IMR-90 (cell line): ENCODE measurements at regions not wholly inside any gene's neighbourhood (a gene's known extent, or its start where the extent isn't known, plus 50 kb on each side); places are given as distances from the start of the nearest gene placed in this dataset.

ENCODE experiments used
- ATAC-seq: fragments of 200-7000 bp; cut with Tn5 transposase; 2 replicates; pipeline ENCODE4 v1.9.1; 2020; ENCODE audit warnings: low read depth, mild to moderate bottlenecking, moderate library complexity
- BruUV-seq: library from RNA; stranded (reverse); fragments of 400-500 nt; replicated peaks from 2 replicates; lab custom pipeline; 2021; lab: Mats Ljungman, UMichigan
- CTCF ChIA-PET: fragments of 300-600 bp; formaldehyde crosslinking; extraction: SDS; loops from one replicate; lab custom pipeline; 2021; ENCODE audit warnings: antibody characterized with exemption; lab: Yijun Ruan, JAX
- POLR2A ChIA-PET: fragments of 300-600 bp; sonication (Branson Sonifier 250); formaldehyde crosslinking; loops from one replicate; lab custom pipeline; 2022; ENCODE audit warnings: antibody characterized with exemption; ENCODE audit not compliant: unreplicated experiment; lab: Charles Lee
- DNase-seq: peaks from one replicate; pipeline ENCODE4 v3.0.0; 2013
- H2AFZ ChIP-seq: replicated peaks from 2 replicates; pipeline ENCODE3; 2013; ENCODE audit warnings: low read length, mild to moderate bottlenecking; ENCODE audit not compliant: poor library complexity
- H2AK5ac ChIP-seq: 2 replicates; pipeline ENCODE4 v1.6.1; 2013; ENCODE audit warnings: low read depth, low read length, inconsistent platforms
- H2AK9ac ChIP-seq: replicated peaks from 2 replicates; pipeline ENCODE3; 2013; ENCODE audit warnings: mild to moderate bottlenecking, low read depth, low read length, moderate library complexity; ENCODE audit not compliant: poor library complexity
- H2BK120ac ChIP-seq: 2 replicates; pipeline ENCODE4 v1.6.1; 2013; ENCODE audit warnings: low read depth, low read length, inconsistent platforms
- H2BK15ac ChIP-seq: 3 replicates; pipeline ENCODE4 v1.6.1; 2013; ENCODE audit warnings: low read depth, low read length, inconsistent platforms
- H2BK20ac ChIP-seq: 2 replicates; pipeline ENCODE4 v1.6.1; 2013; ENCODE audit warnings: low read depth, mild to moderate bottlenecking, inconsistent platforms, low read length, moderate library complexity
- H2BK5ac ChIP-seq: 2 replicates; pipeline ENCODE4 v1.6.1; 2013; ENCODE audit warnings: mild to moderate bottlenecking, low read depth, low read length, inconsistent platforms; ENCODE audit not compliant: poor library complexity, severe bottlenecking
- H3K14ac ChIP-seq: replicated peaks from 2 replicates; pipeline ENCODE4 v1.6.1; 2013; ENCODE audit warnings: low read depth, low read length, inconsistent platforms
- H3K18ac ChIP-seq: 2 replicates; pipeline ENCODE4 v1.6.1; 2013; ENCODE audit warnings: low read depth, low read length, control low read depth
- H3K23ac ChIP-seq: 2 replicates; pipeline ENCODE4 v1.6.1; 2013; ENCODE audit warnings: low read depth, low read length, inconsistent platforms
- H3K27ac ChIP-seq: 2 replicates; pipeline ENCODE4 v1.5.1; 2013; ENCODE audit warnings: mild to moderate bottlenecking, control low read depth, low read length; ENCODE audit not compliant: insufficient read depth
- H3K27me3 ChIP-seq: 2 replicates; pipeline ENCODE4 v1.6.1; 2013; ENCODE audit warnings: low read length; ENCODE audit not compliant: control insufficient read depth, insufficient read depth
- H3K36me3 ChIP-seq: 2 replicates; pipeline ENCODE4 v1.6.1; 2013; ENCODE audit warnings: low read length, mixed read lengths; ENCODE audit not compliant: control insufficient read depth, insufficient read depth
- H3K4ac ChIP-seq: 2 replicates; pipeline ENCODE4 v1.6.1; 2013; ENCODE audit warnings: low read depth, low read length, inconsistent platforms
- H3K4me1 ChIP-seq: 2 replicates; pipeline ENCODE4 v1.6.1; 2013; ENCODE audit warnings: low read length, mixed read lengths; ENCODE audit not compliant: control insufficient read depth, insufficient read depth
- H3K4me2 ChIP-seq: 2 replicates; pipeline ENCODE4 v1.6.1; 2013; ENCODE audit warnings: low read depth, mild to moderate bottlenecking, control low read depth, low read length, moderate library complexity
- H3K4me3 ChIP-seq: 2 replicates; pipeline ENCODE4 v1.5.1; 2013; ENCODE audit warnings: low read depth, mild to moderate bottlenecking, control low read depth, low read length, moderate library complexity; ENCODE audit not compliant: insufficient read depth
- H3K56ac ChIP-seq: 2 replicates; pipeline ENCODE4 v1.6.1; 2013; ENCODE audit warnings: low read length, inconsistent platforms; ENCODE audit not compliant: insufficient read depth; ENCODE audit errors: extremely low read depth
- H3K79me1 ChIP-seq, 2 experiments: 2 replicates each; pipeline ENCODE4 v1.6.1; 2013; ENCODE audit warnings: low read length in 2 of 2, inconsistent platforms in 1 of 2, low read depth in 1 of 2
- H3K9ac ChIP-seq: 2 replicates; pipeline ENCODE4 v1.6.1; 2013; ENCODE audit warnings: low read depth, low read length, control low read depth
- H3K9me1 ChIP-seq: 2 replicates; pipeline ENCODE4 v1.6.1; 2013; ENCODE audit warnings: low read length, inconsistent platforms; ENCODE audit not compliant: insufficient read depth
- H3K9me3 ChIP-seq: 2 replicates; pipeline ENCODE4 v1.6.1; 2013; ENCODE audit warnings: low read length; ENCODE audit not compliant: control insufficient read depth, insufficient read depth
- H4K20me1 ChIP-seq: 2 replicates; pipeline ENCODE4 v1.6.1; 2013; ENCODE audit warnings: low read length, inconsistent platforms; ENCODE audit not compliant: insufficient read depth
- H4K5ac ChIP-seq: 2 replicates; pipeline ENCODE4 v1.6.1; 2013; ENCODE audit warnings: mild to moderate bottlenecking, low read depth, low read length, control low read depth
- H4K8ac ChIP-seq, 2 experiments: 2 replicates each; pipeline ENCODE4 v1.6.1; 2013; ENCODE audit warnings: low read depth in 2 of 2, low read length in 2 of 2, control low read depth in 1 of 2, inconsistent platforms in 1 of 2
- H4K91ac ChIP-seq: 2 replicates; pipeline ENCODE4 v1.6.1; 2013; ENCODE audit warnings: low read depth, low read length, inconsistent platforms; ENCODE audit not compliant: insufficient read depth
- BHLHE40 ChIP-seq: fragments of 150-350 bp; IDR thresholded peaks from 2 replicates; pipeline ENCODE4 v1.6.1; 2016; ENCODE audit warnings: mild to moderate bottlenecking, low read depth, low read length
- CEBPB ChIP-seq: IDR thresholded peaks from 2 replicates; pipeline ENCODE4 v1.6.1; 2012; ENCODE audit warnings: low read depth, low read length, improper control_type of control experiment
- CHD1 ChIP-seq: IDR thresholded peaks from 2 replicates; pipeline ENCODE4 v1.6.1; 2012; ENCODE audit warnings: low read depth, low read length, improper control_type of control experiment
- FOS ChIP-seq: fragments of 150-350 bp; IDR thresholded peaks from 2 replicates; pipeline ENCODE4 v1.6.1; 2016; ENCODE audit warnings: low read depth, low read length
- MAFK ChIP-seq: IDR thresholded peaks from 2 replicates; pipeline ENCODE4 v1.6.1; 2012; ENCODE audit warnings: low read depth, low read length, improper control_type of control experiment
- MAZ ChIP-seq: IDR thresholded peaks from 2 replicates; pipeline ENCODE4 v1.6.1; 2012; ENCODE audit warnings: low read depth, mild to moderate bottlenecking, low read length, improper control_type of control experiment, moderate library complexity, borderline replicate concordance
- MXI1 ChIP-seq: IDR thresholded peaks from 2 replicates; pipeline ENCODE4 v1.6.1; 2012; ENCODE audit warnings: low read depth, mild to moderate bottlenecking, low read length, moderate library complexity, borderline replicate concordance
- NFE2L2 ChIP-seq: fragments of 150-350 bp; IDR thresholded peaks from 2 replicates; pipeline ENCODE4 v1.6.1; 2016; ENCODE audit warnings: low read depth, mild to moderate bottlenecking, low read length
- POLR2A ChIP-seq: IDR thresholded peaks from 2 replicates; pipeline ENCODE4 v1.6.1; 2012; ENCODE audit warnings: mild to moderate bottlenecking, low read depth, low read length
- RAD21 ChIP-seq: IDR thresholded peaks from 2 replicates; pipeline ENCODE4 v1.6.1; 2012; ENCODE audit warnings: low read length, improper control_type of control experiment
- RCOR1 ChIP-seq: IDR thresholded peaks from 2 replicates; pipeline ENCODE4 v1.6.1; 2012; ENCODE audit warnings: mild to moderate bottlenecking, low read length, improper control_type of control experiment; ENCODE audit not compliant: insufficient replicate concordance
- RFX5 ChIP-seq: IDR thresholded peaks from 2 replicates; pipeline ENCODE4 v1.8.0; 2012; ENCODE audit warnings: low read depth, mild to moderate bottlenecking, low read length, moderate library complexity
- SMC3 ChIP-seq: fragments of 150-350 bp; IDR thresholded peaks from 2 replicates; pipeline ENCODE4 v1.6.1; 2016; ENCODE audit warnings: low read depth, mild to moderate bottlenecking, antibody characterized with exemption, low read length, moderate library complexity
- WGBS, 2 experiments: methylation state at CpG; one replicate each; pipeline versions ENCODE4 v1.1.5 to v1.1.7; 2013; ENCODE audit warnings: missing lambda C conversion rate in 2 of 2; ENCODE audit not compliant: insufficient read length in 1 of 2; ENCODE audit errors: extremely low coverage in 2 of 2; 5-methylcytosine and 5-hydroxymethylcytosine counted together
- dilution Hi-C: fragments of 300-500 bp; cut with HindIII; formaldehyde crosslinking; loops from one replicate; pipeline ENCODE4 v1.14.3; 2018; ENCODE audit warnings: low sequenced_read_pairs; ENCODE audit not compliant: unreplicated experiment
- in situ Hi-C: fragments of 300-500 bp; cut with MboI; formaldehyde crosslinking; loops from 3 replicates; pipeline ENCODE4 v1.14.3; 2019; ENCODE audit warnings: low sequenced_read_pairs, inconsistent platforms, mixed read lengths
- intact Hi-C: fragments of 100-400 bp; cut with micrococcal nuclease; formaldehyde crosslinking; loops from 2 replicates; pipeline ENCODE4 v1.10.0; 2022
- TF ChIP-seq, protein P1 (sequence below): conservative IDR thresholded peaks from 2 replicates; pipeline ENCODE4 v1.5.1; 2012; ENCODE audit warnings: mild to moderate bottlenecking, low read depth, low read length, improper control_type of control experiment
- TF ChIP-seq, protein P2 (sequence below): fragments of 150-350 bp; IDR thresholded peaks from 2 replicates; pipeline ENCODE4 v1.6.1; 2017; ENCODE audit warnings: mild to moderate bottlenecking, antibody characterized with exemption, low read length, low read depth
- TF ChIP-seq, protein P3 (sequence below): fragments of 150-350 bp; IDR thresholded peaks from 2 replicates; pipeline ENCODE4 v1.6.1; 2016; ENCODE audit warnings: low read depth, mild to moderate bottlenecking, low read length, moderate library complexity, borderline replicate concordance

DNA sequence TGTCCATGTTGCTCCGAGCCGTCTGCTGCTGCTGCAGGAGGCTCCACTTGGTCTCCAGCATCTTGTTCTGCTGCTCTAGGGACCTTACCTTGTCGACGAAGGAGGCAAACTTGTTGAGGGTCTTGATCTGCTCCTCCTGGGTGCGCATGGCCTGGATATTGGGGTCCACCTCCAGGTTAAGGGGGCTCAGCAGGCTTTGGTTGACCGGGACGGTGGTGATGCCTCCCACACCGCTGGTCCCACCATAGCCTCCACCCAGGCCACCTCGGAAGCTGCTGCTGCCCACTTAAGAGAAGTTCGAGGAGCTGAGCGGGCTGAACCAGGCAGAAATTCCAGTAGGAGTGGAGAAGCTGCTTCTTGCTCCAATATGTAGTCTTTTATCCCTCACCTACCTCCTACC, 180.7 kb upstream of the SYNPR start:
- Histone ChIP-seq H3K23ac (no peak overlapping the region), H3K36me3 (no peaks in the 10 kb centered on the region), H3K27ac (no peak overlapping the region), H4K20me1 (no peaks in the 10 kb centered on the region), H4K5ac (no peak overlapping the region), H3K79me1 (no peaks in the 10 kb centered on the region), H2AK5ac (no peak overlapping the region), H2AK9ac (no peak overlapping the region), H3K4me2 (no peak overlapping the region), H3K14ac (no peak overlapping the region), H3K4ac (no peak overlapping the region), H4K91ac (no peak overlapping the region), H4K8ac (no peak overlapping the region), H3K56ac (no peak overlapping the region), H2BK120ac (no peak overlapping the region), H2BK15ac (no peak overlapping the region), H3K9me1 (no peaks in the 10 kb centered on the region), H3K9me3 (peaks cover 10% of the 10 kb centered on the region), H3K18ac (no peak overlapping the region), H2AFZ (no peak overlapping the region), H3K4me3 (no peak overlapping the region), H3K27me3 (no peaks in the 10 kb centered on the region), H2BK5ac (no peak overlapping the region), H3K9ac (no peak overlapping the region), H2BK20ac (no peak overlapping the region), H3K4me1 (no peaks in the 10 kb centered on the region)
- TF ChIP-seq, protein P1, sequence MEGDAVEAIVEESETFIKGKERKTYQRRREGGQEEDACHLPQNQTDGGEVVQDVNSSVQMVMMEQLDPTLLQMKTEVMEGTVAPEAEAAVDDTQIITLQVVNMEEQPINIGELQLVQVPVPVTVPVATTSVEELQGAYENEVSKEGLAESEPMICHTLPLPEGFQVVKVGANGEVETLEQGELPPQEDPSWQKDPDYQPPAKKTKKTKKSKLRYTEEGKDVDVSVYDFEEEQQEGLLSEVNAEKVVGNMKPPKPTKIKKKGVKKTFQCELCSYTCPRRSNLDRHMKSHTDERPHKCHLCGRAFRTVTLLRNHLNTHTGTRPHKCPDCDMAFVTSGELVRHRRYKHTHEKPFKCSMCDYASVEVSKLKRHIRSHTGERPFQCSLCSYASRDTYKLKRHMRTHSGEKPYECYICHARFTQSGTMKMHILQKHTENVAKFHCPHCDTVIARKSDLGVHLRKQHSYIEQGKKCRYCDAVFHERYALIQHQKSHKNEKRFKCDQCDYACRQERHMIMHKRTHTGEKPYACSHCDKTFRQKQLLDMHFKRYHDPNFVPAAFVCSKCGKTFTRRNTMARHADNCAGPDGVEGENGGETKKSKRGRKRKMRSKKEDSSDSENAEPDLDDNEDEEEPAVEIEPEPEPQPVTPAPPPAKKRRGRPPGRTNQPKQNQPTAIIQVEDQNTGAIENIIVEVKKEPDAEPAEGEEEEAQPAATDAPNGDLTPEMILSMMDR: no peak
- no peak for TF ChIP-seq RCOR1
- TF ChIP-seq FOS: no peak
- TF ChIP-seq MXI1: no peak
- no peak for TF ChIP-seq NFE2L2
- no peak for TF ChIP-seq RFX5
- TF ChIP-seq, protein P2, sequence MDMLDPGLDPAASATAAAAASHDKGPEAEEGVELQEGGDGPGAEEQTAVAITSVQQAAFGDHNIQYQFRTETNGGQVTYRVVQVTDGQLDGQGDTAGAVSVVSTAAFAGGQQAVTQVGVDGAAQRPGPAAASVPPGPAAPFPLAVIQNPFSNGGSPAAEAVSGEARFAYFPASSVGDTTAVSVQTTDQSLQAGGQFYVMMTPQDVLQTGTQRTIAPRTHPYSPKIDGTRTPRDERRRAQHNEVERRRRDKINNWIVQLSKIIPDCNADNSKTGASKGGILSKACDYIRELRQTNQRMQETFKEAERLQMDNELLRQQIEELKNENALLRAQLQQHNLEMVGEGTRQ: no peak
- TF ChIP-seq, protein P3, sequence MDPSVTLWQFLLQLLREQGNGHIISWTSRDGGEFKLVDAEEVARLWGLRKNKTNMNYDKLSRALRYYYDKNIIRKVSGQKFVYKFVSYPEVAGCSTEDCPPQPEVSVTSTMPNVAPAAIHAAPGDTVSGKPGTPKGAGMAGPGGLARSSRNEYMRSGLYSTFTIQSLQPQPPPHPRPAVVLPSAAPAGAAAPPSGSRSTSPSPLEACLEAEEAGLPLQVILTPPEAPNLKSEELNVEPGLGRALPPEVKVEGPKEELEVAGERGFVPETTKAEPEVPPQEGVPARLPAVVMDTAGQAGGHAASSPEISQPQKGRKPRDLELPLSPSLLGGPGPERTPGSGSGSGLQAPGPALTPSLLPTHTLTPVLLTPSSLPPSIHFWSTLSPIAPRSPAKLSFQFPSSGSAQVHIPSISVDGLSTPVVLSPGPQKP: no peak
- TF ChIP-seq MAFK: no peak
- no peak for TF ChIP-seq CEBPB
- TF ChIP-seq CHD1: no peak
- TF ChIP-seq POLR2A: no peak
- no peak for TF ChIP-seq RAD21
- TF ChIP-seq SMC3: no peak
- TF ChIP-seq MAZ: no peak
- no peak for TF ChIP-seq BHLHE40
- intact Hi-C loops: no loop called here
- WGBS, 2 experiments: 68% methylated on average over 4 of the region's 11 CpGs; no CpG with 5 or more reads in 1 of the 2 experiments
- POLR2A ChIA-PET: no interaction called here
- no TSS peak for BruUV-seq
- dilution Hi-C loops: no loop called here
- no peak for DNase-seq
- no peak for ATAC-seq
- in situ Hi-C loops: no loop called here
- CTCF ChIA-PET: no interaction called here
